HG03520 (cell line): ENCODE measurements at regions not wholly inside any gene's neighbourhood (a gene's known extent, or its start where the extent isn't known, plus 50 kb on each side); places are given as distances from the start of the nearest gene placed in this dataset.

ENCODE experiments used
- ATAC-seq: cut with Tn5 transposase; IDR thresholded peaks from one replicate; pipeline ENCODE4 v1.9.1; 2021; ENCODE audit warnings: mild to moderate bottlenecking, moderate library complexity; ENCODE audit not compliant: unreplicated experiment

- no peak for ATAC-seq
These were observed 731.4 kb upstream of the RIOK2 start for GRCh38 chr5:97914483-97914882.

- ATAC-seq, result no peak
These were observed 732.1 kb upstream of the RIOK2 start for GRCh38 chr5:97915106-97915505.

GRCh38 chr5:97918057-97918456, 735.0 kb upstream of the RIOK2 start:
- ATAC-seq, result no peak

GRCh38 chr5:97918620-97919019, 735.6 kb upstream of the RIOK2 start:
- ATAC-seq, result no peak

GRCh38 chr5:97919719-97920118, 736.7 kb upstream of the RIOK2 start:
- ATAC-seq, result no peak

GRCh38 chr5:97922776-97923175, 739.7 kb upstream of the RIOK2 start:
- ATAC-seq, result no peak

- ATAC-seq, result no peak
These were observed 740.4 kb upstream of the RIOK2 start for GRCh38 chr5:97923496-97923895.

GRCh38 chr5:97923997-97924396, 741.0 kb upstream of the RIOK2 start:
- ATAC-seq, result peak; percentile 45

- no peak for ATAC-seq
These were observed 746.3 kb upstream of the RIOK2 start for GRCh38 chr5:97929383-97929782.

- ATAC-seq, result no peak
These were observed 748.8 kb upstream of the RIOK2 start for GRCh38 chr5:97931829-97932228.

GRCh38 chr5:97936231-97936630, 753.2 kb upstream of the RIOK2 start:
- no peak for ATAC-seq

- no peak for ATAC-seq
These were observed 754.8 kb upstream of the RIOK2 start for GRCh38 chr5:97937846-97938245.

GRCh38 chr5:97943036-97943435, 760.0 kb upstream of the RIOK2 start:
- no peak for ATAC-seq

GRCh38 chr5:97951139-97951538, 768.1 kb upstream of the RIOK2 start:
- no peak for ATAC-seq

- ATAC-seq, result no peak
These were observed 772.4 kb upstream of the RIOK2 start for GRCh38 chr5:97955450-97955849.

- no peak for ATAC-seq
These were observed 784.2 kb upstream of the RIOK2 start for GRCh38 chr5:97967292-97967691.

- no peak for ATAC-seq
These were observed 785.3 kb upstream of the RIOK2 start for GRCh38 chr5:97968346-97968745.

- no peak for ATAC-seq
These were observed 793.7 kb upstream of the RGMB start for GRCh38 chr5:97979740-97980139.

GRCh38 chr5:97980291-97980690, 793.2 kb upstream of the RGMB start:
- no peak for ATAC-seq

GRCh38 chr5:97986069-97986468, 787.4 kb upstream of the RGMB start:
- ATAC-seq, result no peak

GRCh38 chr5:97991236-97991635, 782.2 kb upstream of the RGMB start:
- ATAC-seq, result no peak

- no peak for ATAC-seq
These were observed 774.5 kb upstream of the RGMB start for GRCh38 chr5:97998941-97999340.

GRCh38 chr5:98004463-98004862, 769.0 kb upstream of the RGMB start:
- ATAC-seq, result no peak

GRCh38 chr5:98016771-98017170, 756.7 kb upstream of the RGMB start:
- ATAC-seq, result no peak
